WERI-Rb-1 (cell line): ENCODE measurements at regions not wholly inside any gene's neighbourhood (a gene's known extent, or its start where the extent isn't known, plus 50 kb on each side); places are given as distances from the start of the nearest gene placed in this dataset.

Experiments used
- DNase-seq: peaks from one replicate; pipeline ENCODE4 v3.0.0-alpha.2; 2020
- H3K27ac ChIP-seq: fragments of 250-450 bp; sonication (Bioruptor Pico); 2 replicates; pipeline ENCODE4 v1.5.1; 2020; ENCODE audit warnings: mild to moderate bottlenecking, moderate library complexity
- H3K27me3 ChIP-seq: fragments of 250-450 bp; sonication (Bioruptor Pico); 2 replicates; pipeline ENCODE4 v1.5.1; 2021; ENCODE audit warnings: mild to moderate bottlenecking, low read depth, moderate library complexity; ENCODE audit not compliant: insufficient read depth, severe bottlenecking
- H3K36me3 ChIP-seq: fragments of 250-450 bp; sonication (Bioruptor Pico); 2 replicates; pipeline ENCODE4 v1.5.1; 2020; ENCODE audit warnings: mild to moderate bottlenecking, moderate library complexity
- H3K4me3 ChIP-seq: 2 replicates; pipeline ENCODE4 v1.5.1; 2011; ENCODE audit warnings: low read depth, mild to moderate bottlenecking, control low read depth, low read length
- H3K9me3 ChIP-seq: fragments of 250-450 bp; sonication (Bioruptor Pico); 2 replicates; pipeline ENCODE4 v1.5.1; 2021; ENCODE audit warnings: mild to moderate bottlenecking, moderate library complexity; ENCODE audit not compliant: severe bottlenecking
- CTCF ChIP-seq: IDR thresholded peaks from 2 replicates; pipeline ENCODE4 v1.5.1; 2011; ENCODE audit warnings: low read depth, mild to moderate bottlenecking, control low read depth, inconsistent platforms, low read length

DNA sequence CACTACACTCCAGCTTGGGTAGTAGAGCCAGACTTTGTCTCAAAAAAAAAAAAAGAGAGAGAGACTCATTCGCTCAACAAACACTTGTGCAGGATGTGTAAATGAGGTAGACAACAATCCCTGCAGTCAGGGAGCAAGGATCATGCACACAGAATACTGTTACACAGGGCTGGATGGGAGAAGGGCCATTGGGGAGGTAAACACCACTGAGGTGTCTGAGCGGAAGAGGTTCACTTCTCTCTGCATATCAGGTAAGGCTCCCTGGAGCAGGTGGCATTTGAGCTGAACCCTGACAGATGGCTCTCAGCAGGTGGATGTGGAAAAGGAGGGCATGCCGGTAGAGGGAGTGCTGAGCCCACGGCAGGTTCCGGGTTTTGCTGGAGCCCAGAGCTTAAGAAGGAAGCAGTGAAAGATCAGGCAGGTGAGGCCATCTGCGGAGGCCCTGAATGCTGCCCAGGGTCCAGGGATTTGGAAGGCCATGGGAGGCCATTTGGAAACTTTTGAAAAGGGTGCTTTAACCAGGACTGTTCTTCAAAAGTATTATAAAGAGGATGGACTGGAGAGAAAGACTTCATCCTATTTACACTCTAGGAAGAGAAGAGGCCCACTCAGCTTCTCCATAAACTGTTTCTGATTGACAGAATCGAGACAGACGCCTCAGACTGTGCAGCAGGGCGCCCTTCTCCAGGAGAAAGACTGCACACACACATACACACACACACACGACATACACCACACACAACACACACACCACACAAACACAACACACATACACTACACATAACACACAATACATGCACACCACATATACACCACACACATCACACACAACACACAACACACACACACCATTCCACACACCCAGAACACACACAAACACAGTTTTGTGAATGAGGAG lies 199.4 kb downstream of the USP12 start:
- H3K27ac ChIP-seq: peak overlapping the region; percentile 35
- no peaks in the 10 kb centered on the region for H3K36me3 ChIP-seq
- no peaks in the 10 kb centered on the region for H3K27me3 ChIP-seq
- DNase-seq: peak; percentile 93
- TF ChIP-seq CTCF: peak; percentile 94
- no peak overlapping the region for H3K4me3 ChIP-seq
- H3K9me3 ChIP-seq: no peaks in the 10 kb centered on the region

- Histone ChIP-seq H3K27me3 (no peaks in the 10 kb centered on the region), H3K36me3 (no peaks in the 10 kb centered on the region), H3K27ac (no peak overlapping the region), H3K4me3 (no peak overlapping the region), H3K9me3 (no peaks in the 10 kb centered on the region)
- TF ChIP-seq CTCF: no peak
- peak; percentile 60 for DNase-seq
These were observed 202.9 kb downstream of the USP12 start for GRCh38 chr13:26968431-26969341.

- Histone ChIP-seq H3K4me3 (no peak overlapping the region), H3K36me3 (no peaks in the 10 kb centered on the region), H3K9me3 (no peaks in the 10 kb centered on the region), H3K27me3 (no peaks in the 10 kb centered on the region), H3K27ac (no peak overlapping the region)
- DNase-seq: no peak
- no peak for TF ChIP-seq CTCF
These were observed 204.2 kb downstream of the USP12 start for GRCh38 chr13:26967119-26968038.

GRCh38 chr13:26966701-26967080 lies 204.9 kb downstream of the USP12 start:
- DNase-seq: no peak
- H3K27ac ChIP-seq: no peak overlapping the region
- no peaks in the 10 kb centered on the region for H3K9me3 ChIP-seq
- no peaks in the 10 kb centered on the region for H3K36me3 ChIP-seq
- H3K4me3 ChIP-seq: no peak overlapping the region
- H3K27me3 ChIP-seq: no peaks in the 10 kb centered on the region
- TF ChIP-seq CTCF: no peak

DNA sequence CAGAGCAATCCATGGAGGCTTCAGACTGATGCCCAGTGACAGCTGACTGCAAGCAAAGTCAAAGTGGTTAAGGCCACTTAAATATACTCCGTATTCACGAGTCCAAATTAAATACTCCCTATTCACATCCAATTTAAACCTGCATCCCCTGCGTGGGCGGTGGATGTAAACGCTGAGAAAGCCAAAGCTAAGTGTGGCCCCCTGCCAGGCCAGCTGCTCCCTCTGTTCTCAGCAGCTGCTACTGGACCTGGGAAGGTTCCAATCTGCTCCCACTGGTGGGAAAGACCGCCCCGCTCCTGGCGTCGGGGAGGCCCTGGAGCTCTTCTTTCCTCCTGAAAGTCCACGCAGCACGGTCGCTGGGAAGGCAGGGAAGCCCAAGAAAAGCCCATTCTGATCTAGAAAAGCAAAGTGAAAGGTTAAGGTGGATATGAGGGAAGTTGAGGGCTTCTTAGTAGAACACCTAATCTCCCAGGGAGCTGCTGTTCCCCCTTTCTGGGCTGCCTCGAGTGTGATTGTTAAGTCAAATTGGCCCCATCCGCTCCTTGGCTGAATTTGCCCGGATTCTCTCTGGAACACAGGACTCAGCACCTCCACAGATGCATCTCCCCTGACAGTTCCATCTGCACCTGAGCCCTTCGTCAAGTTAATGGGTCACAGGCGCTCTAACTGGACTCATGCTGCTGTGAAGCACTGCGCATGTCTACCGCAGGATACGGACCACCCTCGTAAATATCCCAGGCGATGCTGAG lies 205.5 kb downstream of the USP12 start:
- no peak overlapping the region for H3K27ac ChIP-seq
- no peaks in the 10 kb centered on the region for H3K36me3 ChIP-seq
- no peak overlapping the region for H3K4me3 ChIP-seq
- no peaks in the 10 kb centered on the region for H3K27me3 ChIP-seq
- peak; percentile 82 for DNase-seq
- no peak for TF ChIP-seq CTCF
- H3K9me3 ChIP-seq: no peaks in the 10 kb centered on the region
